ENCODE measurements at regions not wholly inside any gene's neighbourhood (a gene's known extent, or its start where the extent isn't known, plus 50 kb on each side); places are given as distances from the start of the nearest gene placed in this dataset.

- Histone ChIP-seq H3K27me3 (replicated peaks; ENCODE audit: control insufficient read depth, insufficient read depth, low read length) (no peaks in the 10 kb centered on the region), H3K9ac (ENCODE audit: low read length) (no peak overlapping the region), H3K4me3 (ENCODE audit: low read length) (no peak overlapping the region), H3K36me3 (ENCODE audit: control insufficient read depth, insufficient read depth, low read length, severe bottlenecking) (no peaks in the 10 kb centered on the region), H3K4me1 (ENCODE audit: control insufficient read depth, insufficient read depth, low read length) (peaks cover 32% of the 10 kb centered on the region), H3K9me3 (ENCODE audit: control insufficient read depth, low read length) (no peaks in the 10 kb centered on the region)
- DNase-seq (ENCODE audit: low read depth): no peak
Measured at GRCh38 chr3:153287017-153287416, 125.0 kb downstream of the RAP2B start.

- Histone ChIP-seq H3K36me3 (ENCODE audit: control insufficient read depth, insufficient read depth, low read length, severe bottlenecking) (no peaks in the 10 kb centered on the region), H3K4me3 (ENCODE audit: low read length) (no peak overlapping the region), H3K27me3 (replicated peaks; ENCODE audit: control insufficient read depth, insufficient read depth, low read length) (no peaks in the 10 kb centered on the region), H3K4me1 (ENCODE audit: control insufficient read depth, insufficient read depth, low read length) (peaks cover 37% of the 10 kb centered on the region), H3K9me3 (ENCODE audit: control insufficient read depth, low read length) (no peaks in the 10 kb centered on the region), H3K9ac (ENCODE audit: low read length) (no peak overlapping the region)
- peak; percentile 38 for DNase-seq (ENCODE audit: low read depth)
Measured at GRCh38 chr3:153289334-153289808, 127.3 kb downstream of the RAP2B start.

- Histone ChIP-seq H3K4me3 (ENCODE audit: low read length) (no peak overlapping the region), H3K4me1 (ENCODE audit: control insufficient read depth, insufficient read depth, low read length) (peaks cover 27% of the 10 kb centered on the region), H3K27me3 (replicated peaks; ENCODE audit: control insufficient read depth, insufficient read depth, low read length) (no peaks in the 10 kb centered on the region), H3K9ac (ENCODE audit: low read length) (no peak overlapping the region), H3K36me3 (ENCODE audit: control insufficient read depth, insufficient read depth, low read length, severe bottlenecking) (no peaks in the 10 kb centered on the region), H3K9me3 (ENCODE audit: control insufficient read depth, low read length) (no peaks in the 10 kb centered on the region)
- DNase-seq (ENCODE audit: low read depth): peak; percentile 68
Measured at GRCh38 chr3:153290268-153291015, 128.4 kb downstream of the RAP2B start.

GRCh38 chr3:153291059-153291685, 129.1 kb downstream of the RAP2B start:
- peak; percentile 33 for DNase-seq (ENCODE audit: low read depth)
- Histone ChIP-seq H3K27me3 (replicated peaks; ENCODE audit: control insufficient read depth, insufficient read depth, low read length) (no peaks in the 10 kb centered on the region), H3K9ac (ENCODE audit: low read length) (no peak overlapping the region), H3K4me3 (ENCODE audit: low read length) (no peak overlapping the region), H3K36me3 (ENCODE audit: control insufficient read depth, insufficient read depth, low read length, severe bottlenecking) (no peaks in the 10 kb centered on the region), H3K9me3 (ENCODE audit: control insufficient read depth, low read length) (no peaks in the 10 kb centered on the region), H3K4me1 (ENCODE audit: control insufficient read depth, insufficient read depth, low read length) (peaks cover 29% of the 10 kb centered on the region)

GRCh38 chr3:153293265-153293664, 131.2 kb downstream of the RAP2B start:
- H3K9ac ChIP-seq (ENCODE audit: low read length): peak overlapping the region; percentile 46
- peaks cover 31% of the 10 kb centered on the region for H3K4me1 ChIP-seq (ENCODE audit: control insufficient read depth, insufficient read depth, low read length)
- no peaks in the 10 kb centered on the region for H3K27me3 ChIP-seq (replicated peaks; ENCODE audit: control insufficient read depth, insufficient read depth, low read length)
- DNase-seq (ENCODE audit: low read depth): peak; percentile 84
- no peaks in the 10 kb centered on the region for H3K9me3 ChIP-seq (ENCODE audit: control insufficient read depth, low read length)
- peak overlapping the region; percentile 33 for H3K4me3 ChIP-seq (ENCODE audit: low read length)
- no peaks in the 10 kb centered on the region for H3K36me3 ChIP-seq (ENCODE audit: control insufficient read depth, insufficient read depth, low read length, severe bottlenecking)

GRCh38 chr3:153295901-153296300, 133.9 kb downstream of the RAP2B start:
- Histone ChIP-seq H3K9me3 (ENCODE audit: control insufficient read depth, low read length) (no peaks in the 10 kb centered on the region), H3K4me1 (ENCODE audit: control insufficient read depth, insufficient read depth, low read length) (peaks cover 29% of the 10 kb centered on the region), H3K36me3 (ENCODE audit: control insufficient read depth, insufficient read depth, low read length, severe bottlenecking) (no peaks in the 10 kb centered on the region), H3K27me3 (replicated peaks; ENCODE audit: control insufficient read depth, insufficient read depth, low read length) (no peaks in the 10 kb centered on the region), H3K4me3 (ENCODE audit: low read length) (no peak overlapping the region), H3K9ac (ENCODE audit: low read length) (no peak overlapping the region)
- DNase-seq (ENCODE audit: low read depth): peak; percentile 79

- H3K4me1 ChIP-seq (ENCODE audit: control insufficient read depth, insufficient read depth, low read length): peaks cover 6% of the 10 kb centered on the region
- H3K9ac ChIP-seq (ENCODE audit: low read length): no peak overlapping the region
- DNase-seq (ENCODE audit: low read depth): no peak
- H3K27me3 ChIP-seq (replicated peaks; ENCODE audit: control insufficient read depth, insufficient read depth, low read length): no peaks in the 10 kb centered on the region
- no peaks in the 10 kb centered on the region for H3K9me3 ChIP-seq (ENCODE audit: control insufficient read depth, low read length)
- no peaks in the 10 kb centered on the region for H3K36me3 ChIP-seq (ENCODE audit: control insufficient read depth, insufficient read depth, low read length, severe bottlenecking)
- H3K4me3 ChIP-seq (ENCODE audit: low read length): no peak overlapping the region
Measured at GRCh38 chr3:153305189-153305588, 143.2 kb downstream of the RAP2B start.

- Histone ChIP-seq H3K9ac (ENCODE audit: low read length) (no peak overlapping the region), H3K27me3 (replicated peaks; ENCODE audit: control insufficient read depth, insufficient read depth, low read length) (no peaks in the 10 kb centered on the region), H3K4me3 (ENCODE audit: low read length) (no peak overlapping the region), H3K9me3 (ENCODE audit: control insufficient read depth, low read length) (no peaks in the 10 kb centered on the region), H3K36me3 (ENCODE audit: control insufficient read depth, insufficient read depth, low read length, severe bottlenecking) (no peaks in the 10 kb centered on the region), H3K4me1 (ENCODE audit: control insufficient read depth, insufficient read depth, low read length) (peaks cover 8% of the 10 kb centered on the region)
- no peak for DNase-seq (ENCODE audit: low read depth)
Measured at GRCh38 chr3:153311541-153311940, 149.5 kb downstream of the RAP2B start.

GRCh38 chr3:153313302-153313965, 151.4 kb downstream of the RAP2B start:
- peak; percentile 51 for DNase-seq (ENCODE audit: low read depth)
- no peaks in the 10 kb centered on the region for H3K27me3 ChIP-seq (replicated peaks; ENCODE audit: control insufficient read depth, insufficient read depth, low read length)
- no peak overlapping the region for H3K9ac ChIP-seq (ENCODE audit: low read length)
- H3K4me3 ChIP-seq (ENCODE audit: low read length): no peak overlapping the region
- H3K4me1 ChIP-seq (ENCODE audit: control insufficient read depth, insufficient read depth, low read length): peaks cover 8% of the 10 kb centered on the region
- H3K9me3 ChIP-seq (ENCODE audit: control insufficient read depth, low read length): no peaks in the 10 kb centered on the region
- H3K36me3 ChIP-seq (ENCODE audit: control insufficient read depth, insufficient read depth, low read length, severe bottlenecking): no peaks in the 10 kb centered on the region

GRCh38 chr3:153314038-153314437, 152.0 kb downstream of the RAP2B start:
- H3K27me3 ChIP-seq (replicated peaks; ENCODE audit: control insufficient read depth, insufficient read depth, low read length): no peaks in the 10 kb centered on the region
- no peaks in the 10 kb centered on the region for H3K36me3 ChIP-seq (ENCODE audit: control insufficient read depth, insufficient read depth, low read length, severe bottlenecking)
- H3K4me3 ChIP-seq (ENCODE audit: low read length): no peak overlapping the region
- peaks cover 8% of the 10 kb centered on the region for H3K4me1 ChIP-seq (ENCODE audit: control insufficient read depth, insufficient read depth, low read length)
- H3K9me3 ChIP-seq (ENCODE audit: control insufficient read depth, low read length): no peaks in the 10 kb centered on the region
- DNase-seq (ENCODE audit: low read depth): no peak
- H3K9ac ChIP-seq (ENCODE audit: low read length): no peak overlapping the region

GRCh38 chr3:153315781-153316180, 153.8 kb downstream of the RAP2B start:
- no peaks in the 10 kb centered on the region for H3K9me3 ChIP-seq (ENCODE audit: control insufficient read depth, low read length)
- H3K4me3 ChIP-seq (ENCODE audit: low read length): no peak overlapping the region
- H3K4me1 ChIP-seq (ENCODE audit: control insufficient read depth, insufficient read depth, low read length): peaks cover 20% of the 10 kb centered on the region
- peak; percentile 62 for DNase-seq (ENCODE audit: low read depth)
- H3K27me3 ChIP-seq (replicated peaks; ENCODE audit: control insufficient read depth, insufficient read depth, low read length): no peaks in the 10 kb centered on the region
- no peaks in the 10 kb centered on the region for H3K36me3 ChIP-seq (ENCODE audit: control insufficient read depth, insufficient read depth, low read length, severe bottlenecking)
- H3K9ac ChIP-seq (ENCODE audit: low read length): no peak overlapping the region

Data from adipocyte (in vitro differentiated cells).